GM10248 (cell line): ENCODE measurements at regions not wholly inside any gene's neighbourhood (a gene's known extent, or its start where the extent isn't known, plus 50 kb on each side); places are given as distances from the start of the nearest gene placed in this dataset.
"Not testable (repeated sequence)": the region's sequence is repeated elsewhere in the genome, so short reads cannot be mapped to it uniquely, and the experiment has no call there.

ENCODE experiments used
- CTCF ChIA-PET: fragments of 300-600 bp; sonication (Branson Sonifier 250); formaldehyde crosslinking; extraction: SDS; loops from one replicate; lab custom pipeline; 2021; ENCODE audit warnings: antibody characterized with exemption; lab: Yijun Ruan, JAX
- POLR2A ChIA-PET: fragments of 350-650 bp; sonication (Branson Sonifier 250); formaldehyde crosslinking; extraction: SDS; loops from one replicate; lab custom pipeline; 2020; ENCODE audit warnings: antibody characterized with exemption; lab: Yijun Ruan, JAX
- DNase-seq: peaks from one replicate; pipeline ENCODE4 v3.0.0; 2012; ENCODE audit errors: extremely low spot score
- CTCF ChIP-seq: IDR thresholded peaks from 2 replicates; pipeline ENCODE4 v1.5.1; 2012; ENCODE audit warnings: mild to moderate bottlenecking, low read depth; ENCODE audit errors: extremely low read depth, missing control alignments, control extremely low read depth

GRCh38 chr7:153567426-153567825 is 484.8 kb upstream of the DPP6 start:
- ChIA-PET POLR2A (no interaction called here), CTCF (no interaction called here)
- DNase-seq = no peak
- no peak for TF ChIP-seq CTCF

GRCh38 chr7:153569520-153569919 is 482.7 kb upstream of the DPP6 start:
- POLR2A ChIA-PET, CTCF ChIA-PET: not testable (repeated sequence)

GRCh38 chr7:153576096-153576495 is 476.1 kb upstream of the DPP6 start:
- DNase-seq = no peak
- POLR2A ChIA-PET = no interaction called here
- CTCF ChIA-PET = no interaction called here
- TF ChIP-seq CTCF = no peak

More at GRCh38 chr7:153569520-153569919, 482.7 kb upstream of the DPP6 start:
- not testable (repeated sequence) for DNase-seq

GRCh38 chr7:153581419-153581818 is 470.8 kb upstream of the DPP6 start:
- DNase-seq = no peak
- ChIA-PET POLR2A (no interaction called here), CTCF (no interaction called here)
- TF ChIP-seq CTCF = no peak

GRCh38 chr7:153584132-153584531 is 468.1 kb upstream of the DPP6 start:
- no peak for TF ChIP-seq CTCF
- POLR2A ChIA-PET = no interaction called here
- CTCF ChIA-PET = no interaction called here
- no peak for DNase-seq

- DNase-seq = no peak
- ChIA-PET POLR2A (no interaction called here), CTCF (no interaction called here)
- TF ChIP-seq CTCF = no peak
These were observed 463.6 kb upstream of the DPP6 start for GRCh38 chr7:153588586-153588985.

- no peak for TF ChIP-seq CTCF
- POLR2A ChIA-PET = no interaction called here
- no peak for DNase-seq
- CTCF ChIA-PET = no interaction called here
These were observed 462.1 kb upstream of the DPP6 start for GRCh38 chr7:153590136-153590535.
